ENCODE measurements at regions not wholly inside any gene's neighbourhood (a gene's known extent, or its start where the extent isn't known, plus 50 kb on each side); places are given as distances from the start of the nearest gene placed in this dataset.
"Not testable (repeated sequence)": the region's sequence is repeated elsewhere in the genome, so short reads cannot be mapped to it uniquely, and the experiment has no call there.

- no peak for TF ChIP-seq CTCF (IDR thresholded peaks at IDR 0.05; ENCODE audit: low read length, missing control alignments)
- DNase-seq (ENCODE audit: low read depth), result no peak
- no peak overlapping the region for H3K4me3 ChIP-seq (replicated peaks; ENCODE audit: low read depth, low read length)
These were observed 1509.9 kb downstream of the SLITRK5 start for GRCh38 chr13:89181041-89181440.

DNA sequence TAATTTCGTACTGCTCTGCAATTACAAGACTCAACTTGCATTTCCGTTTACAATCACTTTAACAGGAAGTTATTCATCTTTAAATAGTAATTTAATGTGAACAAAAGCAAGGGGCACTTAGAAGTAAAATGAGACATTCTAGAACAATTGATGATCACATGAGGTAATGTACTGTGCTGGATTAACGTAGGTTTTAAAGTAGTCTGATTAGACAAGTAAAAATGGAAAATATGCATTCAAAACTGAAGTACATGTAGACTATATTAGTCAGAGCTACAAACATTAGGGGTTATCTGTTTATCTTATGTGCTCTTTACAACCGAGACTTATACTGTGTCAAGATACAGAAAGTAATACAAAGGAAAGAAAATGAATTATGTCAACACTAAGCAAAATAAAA lies 1528.0 kb downstream of the SLITRK5 start:
- DNase-seq (ENCODE audit: low read depth), result no peak
- TF ChIP-seq CTCF (IDR thresholded peaks at IDR 0.05; ENCODE audit: low read length, missing control alignments), result no peak
- H3K4me3 ChIP-seq (replicated peaks; ENCODE audit: low read depth, low read length), result no peak overlapping the region

GRCh38 chr13:89204435-89204834 lies 1533.3 kb downstream of the SLITRK5 start:
- no peak for DNase-seq (ENCODE audit: low read depth)
- H3K4me3 ChIP-seq (replicated peaks; ENCODE audit: low read depth, low read length), result no peak overlapping the region
- TF ChIP-seq CTCF (IDR thresholded peaks at IDR 0.05; ENCODE audit: low read length, missing control alignments), result no peak

DNA sequence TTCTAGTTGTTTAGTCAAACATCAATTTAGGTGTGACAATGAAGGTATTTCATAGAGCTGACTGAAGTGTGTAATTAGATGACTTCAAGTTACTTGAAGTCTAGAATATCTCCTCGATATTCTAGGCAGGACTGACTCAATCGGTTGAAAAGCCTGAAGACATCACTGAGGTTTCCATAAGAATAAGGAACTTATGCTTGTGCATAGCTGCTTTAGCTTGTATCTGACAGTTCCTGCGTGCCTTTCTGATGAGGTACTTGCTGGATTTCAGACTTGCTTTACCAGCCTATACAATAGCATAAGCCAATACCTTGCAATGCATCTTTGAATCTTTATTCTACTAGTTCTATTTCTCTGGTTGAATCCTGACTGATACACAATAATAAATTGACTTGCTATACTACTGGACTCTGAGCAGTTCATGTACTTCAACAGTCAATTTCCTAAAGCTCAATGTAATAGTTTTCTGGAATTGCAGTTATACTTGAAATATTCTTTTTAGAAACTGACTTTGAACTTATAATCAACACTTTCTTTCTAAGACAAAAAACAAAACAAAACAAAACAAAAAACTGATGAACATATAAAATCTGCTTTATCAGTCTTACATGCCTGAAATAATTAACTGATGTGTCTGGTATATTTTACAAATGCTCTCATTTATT lies 1534.8 kb downstream of the SLITRK5 start:
- no peak for DNase-seq (ENCODE audit: low read depth)
- TF ChIP-seq CTCF (IDR thresholded peaks at IDR 0.05; ENCODE audit: low read length, missing control alignments), result no peak
- no peak overlapping the region for H3K4me3 ChIP-seq (replicated peaks; ENCODE audit: low read depth, low read length)

- H3K4me3 ChIP-seq (replicated peaks; ENCODE audit: low read depth, low read length), result no peak overlapping the region
- no peak for TF ChIP-seq CTCF (IDR thresholded peaks at IDR 0.05; ENCODE audit: low read length, missing control alignments)
- DNase-seq (ENCODE audit: low read depth), result no peak
These were observed 1541.0 kb downstream of the SLITRK5 start for GRCh38 chr13:89212186-89212585.

- TF ChIP-seq CTCF (IDR thresholded peaks at IDR 0.05; ENCODE audit: low read length, missing control alignments), result no peak
These were observed 1543.0 kb downstream of the SLITRK5 start for GRCh38 chr13:89214185-89214584.

GRCh38 chr13:89215319-89215718 lies 1544.1 kb downstream of the SLITRK5 start:
- not testable (repeated sequence) for H3K4me3 ChIP-seq (replicated peaks; ENCODE audit: low read depth, low read length)

More at GRCh38 chr13:89214185-89214584, 1543.0 kb downstream of the SLITRK5 start:
- no peak for DNase-seq (ENCODE audit: low read depth)
- no peak overlapping the region for H3K4me3 ChIP-seq (replicated peaks; ENCODE audit: low read depth, low read length)

More at GRCh38 chr13:89215319-89215718, 1544.1 kb downstream of the SLITRK5 start:
- DNase-seq (ENCODE audit: low read depth), result not testable (repeated sequence)
